ENCODE measurements at regions not wholly inside any gene's neighbourhood (a gene's known extent, or its start where the extent isn't known, plus 50 kb on each side); places are given as distances from the start of the nearest gene placed in this dataset.

DNA sequence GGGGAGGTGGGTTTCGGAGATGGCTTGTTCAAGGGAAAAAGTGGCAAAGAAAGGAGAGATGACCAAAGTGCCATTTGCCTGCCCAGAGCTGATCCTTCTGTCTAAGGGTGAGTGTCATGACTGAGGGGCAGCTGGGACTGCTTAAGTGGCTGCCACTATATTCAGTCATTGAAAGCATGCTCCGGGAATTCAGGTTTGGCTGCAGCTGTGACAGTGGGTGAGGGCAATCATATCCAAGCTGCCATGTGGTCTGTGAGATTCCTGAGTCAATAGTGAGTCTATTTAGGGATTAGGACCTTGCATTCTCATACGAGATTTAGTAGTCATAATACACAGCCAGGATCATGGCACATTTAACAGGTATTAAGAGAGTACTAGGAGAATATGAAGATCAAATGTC is 138.8 kb upstream of the BANK1 start:
- no peak for ATAC-seq (ENCODE audit: insufficient read depth, low FRiP score)
- peak in 2 of 3 donors; percentile 2 to 35 for DNase-seq
- Histone ChIP-seq H3K36me3 (ENCODE audit: control insufficient read depth in 4 of 4, insufficient read depth in 4 of 4, low read length in 4 of 4) (no peaks in the 10 kb centered on the region), H3K27ac (ENCODE audit: low read depth in 1 of 2, low read length in 1 of 2) (peak overlapping the region in 1 of 2 donors; percentile 10), H3K9ac (ENCODE audit: insufficient read depth in 1 of 2, low read length in 2 of 2) (no peak overlapping the region), H3K27me3 (ENCODE audit: control insufficient read depth in 3 of 3, insufficient read depth in 3 of 3, low read length in 2 of 3) (no peaks in the 10 kb centered on the region), H3K4me3 (no peak overlapping the region), H3K9me3 (ENCODE audit: control insufficient read depth in 4 of 4, insufficient read depth in 3 of 4, low read length in 3 of 4) (peaks cover 0 to 1% (median 0%) of the 10 kb centered on the region in 4 donors), H3K4me1 (ENCODE audit: control insufficient read depth in 5 of 5, insufficient read depth in 5 of 5, low read length in 5 of 5) (peaks cover 0 to 3% (median 0%) of the 10 kb centered on the region in 5 donors)
- WGBS, 2 donors: 73 to 87% methylated on average over 3 of the region's 3 CpGs
- TF ChIP-seq, protein P1, sequence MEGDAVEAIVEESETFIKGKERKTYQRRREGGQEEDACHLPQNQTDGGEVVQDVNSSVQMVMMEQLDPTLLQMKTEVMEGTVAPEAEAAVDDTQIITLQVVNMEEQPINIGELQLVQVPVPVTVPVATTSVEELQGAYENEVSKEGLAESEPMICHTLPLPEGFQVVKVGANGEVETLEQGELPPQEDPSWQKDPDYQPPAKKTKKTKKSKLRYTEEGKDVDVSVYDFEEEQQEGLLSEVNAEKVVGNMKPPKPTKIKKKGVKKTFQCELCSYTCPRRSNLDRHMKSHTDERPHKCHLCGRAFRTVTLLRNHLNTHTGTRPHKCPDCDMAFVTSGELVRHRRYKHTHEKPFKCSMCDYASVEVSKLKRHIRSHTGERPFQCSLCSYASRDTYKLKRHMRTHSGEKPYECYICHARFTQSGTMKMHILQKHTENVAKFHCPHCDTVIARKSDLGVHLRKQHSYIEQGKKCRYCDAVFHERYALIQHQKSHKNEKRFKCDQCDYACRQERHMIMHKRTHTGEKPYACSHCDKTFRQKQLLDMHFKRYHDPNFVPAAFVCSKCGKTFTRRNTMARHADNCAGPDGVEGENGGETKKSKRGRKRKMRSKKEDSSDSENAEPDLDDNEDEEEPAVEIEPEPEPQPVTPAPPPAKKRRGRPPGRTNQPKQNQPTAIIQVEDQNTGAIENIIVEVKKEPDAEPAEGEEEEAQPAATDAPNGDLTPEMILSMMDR (IDR thresholded peaks at IDR 0.05; ENCODE audit: control extremely low read depth, extremely low read depth): no peak

DNA sequence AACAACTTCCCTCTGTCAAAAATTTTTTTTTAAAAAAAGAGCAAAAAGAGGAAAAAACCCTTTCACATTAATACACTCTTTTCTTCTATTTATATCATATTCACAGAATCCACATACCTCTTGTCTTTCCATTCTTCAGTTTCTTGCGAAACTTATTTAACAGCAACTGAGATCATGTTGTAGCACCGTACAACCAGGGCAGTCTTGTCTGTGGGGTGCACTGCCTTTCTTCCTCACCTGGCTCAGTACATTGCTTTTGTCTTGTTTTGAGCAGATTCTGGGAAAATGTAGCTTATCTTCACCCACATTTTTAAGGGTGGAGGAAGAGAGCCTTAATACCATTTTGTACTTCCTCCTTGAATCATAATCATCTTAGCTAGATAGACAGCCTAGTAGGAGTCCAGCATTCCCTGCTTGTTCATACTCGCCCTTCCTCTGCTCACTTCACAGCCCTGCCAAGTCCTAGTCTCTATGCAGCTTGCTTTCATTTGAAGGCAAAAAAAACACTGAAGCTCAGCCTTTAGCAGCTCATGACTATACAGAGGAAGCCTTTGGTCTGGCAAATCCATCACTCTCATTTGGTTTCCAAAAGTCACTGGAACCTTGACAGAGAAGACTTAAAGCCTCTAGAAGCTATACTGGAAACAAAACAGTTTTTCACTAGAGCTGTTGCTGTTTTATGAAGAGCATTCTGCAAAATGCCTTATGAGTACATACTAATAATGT is 140.6 kb upstream of the BANK1 start:
- Histone ChIP-seq H3K4me3 (no peak overlapping the region), H3K9me3 (ENCODE audit: control insufficient read depth in 4 of 4, insufficient read depth in 3 of 4, low read length in 3 of 4) (peaks cover 0 to 2% (median 0%) of the 10 kb centered on the region in 4 donors), H3K4me1 (ENCODE audit: control insufficient read depth in 5 of 5, insufficient read depth in 5 of 5, low read length in 5 of 5) (peaks cover 0 to 3% (median 0%) of the 10 kb centered on the region in 5 donors), H3K27me3 (ENCODE audit: control insufficient read depth in 3 of 3, insufficient read depth in 3 of 3, low read length in 2 of 3) (no peaks in the 10 kb centered on the region), H3K9ac (ENCODE audit: insufficient read depth in 1 of 2, low read length in 2 of 2) (no peak overlapping the region), H3K27ac (ENCODE audit: low read depth in 1 of 2, low read length in 1 of 2) (no peak overlapping the region), H3K36me3 (ENCODE audit: control insufficient read depth in 4 of 4, insufficient read depth in 4 of 4, low read length in 4 of 4) (no peaks in the 10 kb centered on the region)
- TF ChIP-seq, protein P1 (IDR thresholded peaks at IDR 0.05; ENCODE audit: control extremely low read depth, extremely low read depth): no peak
- WGBS, 2 donors: 75% methylated on average over 3 of the region's 3 CpGs
- ATAC-seq (ENCODE audit: insufficient read depth, low FRiP score) (no peak), DNase-seq (peak; percentile 13 to 36 (median 20))

DNA sequence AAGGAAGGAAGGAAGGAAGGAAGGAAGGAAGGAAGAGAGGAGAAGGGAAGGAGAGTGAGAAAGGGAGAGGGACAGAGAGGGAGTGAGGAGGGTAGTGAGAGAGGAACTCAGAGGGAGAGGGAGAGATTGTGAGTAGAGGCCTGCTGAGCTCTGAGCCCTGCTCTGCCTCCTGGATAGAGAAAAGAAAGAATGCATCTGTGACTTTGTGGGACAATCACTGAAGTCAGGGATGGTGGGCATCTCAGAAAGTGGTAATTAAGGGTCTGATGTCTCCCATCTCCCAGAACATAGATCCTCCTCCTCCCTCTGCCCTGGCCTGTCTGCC is 142.9 kb upstream of the BANK1 start:
- Histone ChIP-seq H3K27ac (ENCODE audit: low read depth in 1 of 2, low read length in 1 of 2) (no peak overlapping the region), H3K9ac (ENCODE audit: insufficient read depth in 1 of 2, low read length in 2 of 2) (no peak overlapping the region), H3K27me3 (ENCODE audit: control insufficient read depth in 3 of 3, insufficient read depth in 3 of 3, low read length in 2 of 3) (no peaks in the 10 kb centered on the region), H3K9me3 (ENCODE audit: control insufficient read depth in 4 of 4, insufficient read depth in 3 of 4, low read length in 3 of 4) (peaks cover 0 to 2% (median 0%) of the 10 kb centered on the region in 4 donors), H3K4me1 (ENCODE audit: control insufficient read depth in 5 of 5, insufficient read depth in 5 of 5, low read length in 5 of 5) (peaks cover 0 to 3% (median 0%) of the 10 kb centered on the region in 5 donors), H3K4me3 (no peak overlapping the region), H3K36me3 (ENCODE audit: control insufficient read depth in 4 of 4, insufficient read depth in 4 of 4, low read length in 4 of 4) (no peaks in the 10 kb centered on the region)
- ATAC-seq (ENCODE audit: insufficient read depth, low FRiP score) (no peak), DNase-seq (no peak)
- TF ChIP-seq, protein P1 (IDR thresholded peaks at IDR 0.05; ENCODE audit: control extremely low read depth, extremely low read depth): no peak

DNA sequence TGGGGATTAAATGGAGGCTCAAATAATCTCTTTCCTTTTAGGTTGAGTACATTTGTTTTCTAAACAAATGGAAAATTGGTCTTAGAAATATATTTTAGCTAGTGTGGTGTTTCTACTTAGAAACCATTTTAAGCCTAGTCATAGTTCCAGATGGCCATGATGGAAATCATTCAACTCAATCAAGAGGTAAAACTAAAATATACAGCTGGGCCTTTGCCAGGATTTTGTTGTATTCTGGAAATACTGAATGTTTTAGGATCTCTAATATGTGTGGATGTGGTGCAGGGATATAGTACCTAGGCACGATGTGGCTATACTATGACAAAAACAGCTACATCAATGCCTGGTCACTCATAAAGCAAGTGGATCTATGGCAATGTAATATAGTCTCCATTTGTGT is 146.0 kb upstream of the BANK1 start:
- Histone ChIP-seq H3K27ac (ENCODE audit: low read depth in 1 of 2, low read length in 1 of 2) (no peak overlapping the region), H3K27me3 (ENCODE audit: control insufficient read depth in 3 of 3, insufficient read depth in 3 of 3, low read length in 2 of 3) (no peaks in the 10 kb centered on the region), H3K4me3 (no peak overlapping the region), H3K4me1 (ENCODE audit: control insufficient read depth in 5 of 5, insufficient read depth in 5 of 5, low read length in 5 of 5) (no peaks in the 10 kb centered on the region), H3K9me3 (ENCODE audit: control insufficient read depth in 4 of 4, insufficient read depth in 3 of 4, low read length in 3 of 4) (peaks cover 0 to 2% (median 0%) of the 10 kb centered on the region in 4 donors), H3K36me3 (ENCODE audit: control insufficient read depth in 4 of 4, insufficient read depth in 4 of 4, low read length in 4 of 4) (no peaks in the 10 kb centered on the region), H3K9ac (ENCODE audit: insufficient read depth in 1 of 2, low read length in 2 of 2) (no peak overlapping the region)
- WGBS, 2 donors: 90 to 94% methylated on average over 1 of the region's 1 CpG
- TF ChIP-seq, protein P1 (IDR thresholded peaks at IDR 0.05; ENCODE audit: control extremely low read depth, extremely low read depth): no peak
- ATAC-seq (ENCODE audit: insufficient read depth, low FRiP score): no peak
- DNase-seq: no peak

All from lung (tissue), 11 donors.